K562 (cell line): ENCODE measurements at regions not wholly inside any gene's neighbourhood (a gene's known extent, or its start where the extent isn't known, plus 50 kb on each side); places are given as distances from the start of the nearest gene placed in this dataset.

ENCODE experiments used
- ATAC-seq: fragments of 200-7000 bp; cut with Tn5 transposase; 3 replicates; pipeline ENCODE4 v1.9.1; 2020; ENCODE audit warnings: moderate library complexity
- BruUV-seq: library from RNA; stranded (reverse); fragments of 400-500 nt; replicated peaks from 2 replicates; lab custom pipeline; 2021; lab: Mats Ljungman, UMichigan
- CTCF ChIA-PET: fragments of 300-600 bp; formaldehyde crosslinking; extraction: SDS; loops from one replicate; lab custom pipeline; 2021; ENCODE audit warnings: low intra/inter-chr PET ratio; lab: Yijun Ruan, JAX
- POLR2A ChIA-PET: fragments of 300-600, 350-650 bp; sonication (Branson Sonifier 250); formaldehyde crosslinking; extraction: SDS; loops from one replicate; lab custom pipeline; 2021; ENCODE audit warnings: antibody characterized with exemption, inconsistent platforms; lab: Yijun Ruan, JAX
- DNase-seq, 4 experiments: peaks; one replicate each; pipeline versions ENCODE4 v3.0.0 to v3.0.0-alpha.2; 2011 to 2018; ENCODE audit warnings: low spot score in 3 of 4, mixed read lengths in 3 of 4; ENCODE audit errors: extremely low read depth in 1 of 4
- FAIRE-seq: peaks from 2 replicates; lab custom pipeline; 2011; peaks lifted over from hg19 to GRCh38; lab: Jason Lieb, UNC
- H2AFZ ChIP-seq: 2 replicates; pipeline ENCODE4 v1.6.0; 2011; ENCODE audit warnings: low read depth, low read length, control low read depth, inconsistent platforms
- H3K27ac ChIP-seq: fragments of 200-600 bp; 3 replicates; pipeline ENCODE4 v1.8.0; 2011; ENCODE audit warnings: low read depth, mild to moderate bottlenecking, control low read depth, inconsistent platforms, low read length, moderate library complexity, mixed read lengths; ENCODE audit errors: extremely low read depth
- H3K27me3 ChIP-seq, 2 experiments: fragments of 300-600 bp in 1 of 2; 2 replicates in 1 of 2; 3 replicates in 1 of 2; pipeline versions ENCODE4 v1.6.0 to v1.8.0; 2011; ENCODE audit warnings: inconsistent platforms in 2 of 2, low read length in 2 of 2, mild to moderate bottlenecking in 1 of 2, mixed read lengths in 1 of 2, moderate library complexity in 1 of 2; ENCODE audit not compliant: control insufficient read depth in 2 of 2, insufficient read depth in 2 of 2
- H3K36me3 ChIP-seq: fragments of 300-600 bp; 3 replicates; pipeline ENCODE4 v1.8.0; 2011; ENCODE audit warnings: mild to moderate bottlenecking, low read length, inconsistent platforms; ENCODE audit not compliant: control insufficient read depth, insufficient read depth
- H3K4me1 ChIP-seq, 2 experiments: fragments of 200-600 bp in 1 of 2; replicated peaks in 1 of 2; 2 replicates in 1 of 2; 3 replicates in 1 of 2; pipeline versions ENCODE4 v1.5.1 to v1.8.0; 2011; ENCODE audit warnings: inconsistent platforms in 2 of 2, low read length in 2 of 2, mild to moderate bottlenecking in 1 of 2, mixed read lengths in 1 of 2, moderate library complexity in 1 of 2; ENCODE audit not compliant: control insufficient read depth in 2 of 2, insufficient read depth in 2 of 2
- H3K4me2 ChIP-seq: 2 replicates; pipeline ENCODE4 v1.6.1; 2011; ENCODE audit warnings: low read length, control low read depth, inconsistent platforms, mixed read lengths; ENCODE audit not compliant: insufficient read depth
- H3K4me3 ChIP-seq: fragments of 200-600 bp; sonication (generic), shearing (Covaris generic); 2 replicates; pipeline ENCODE4 v1.5.1; 2016; ENCODE audit warnings: control low read depth, inconsistent platforms
- H3K79me2 ChIP-seq: fragments of 200-600 bp; 3 replicates; pipeline ENCODE4 v1.8.0; 2011; ENCODE audit warnings: low read length, inconsistent platforms; ENCODE audit not compliant: control insufficient read depth, insufficient read depth
- H3K9ac ChIP-seq, 2 experiments: 2 replicates each; pipeline versions ENCODE4 v1.6.0 to v1.6.1; 2011; ENCODE audit warnings: low read depth in 2 of 2, low read length in 2 of 2, control low read depth in 1 of 2, inconsistent platforms in 1 of 2, mild to moderate bottlenecking in 1 of 2, mixed read lengths in 1 of 2; ENCODE audit not compliant: insufficient read depth in 1 of 2
- H3K9me1 ChIP-seq: one replicate; pipeline ENCODE4 v1.6.0; 2011; ENCODE audit warnings: inconsistent platforms, mild to moderate bottlenecking, low read length, moderate library complexity; ENCODE audit not compliant: control insufficient read depth, insufficient read depth
- H3K9me3 ChIP-seq: replicated peaks from 2 replicates; pipeline ENCODE4 v1.5.1; 2011; ENCODE audit warnings: low read depth, low read length, inconsistent platforms; ENCODE audit not compliant: control insufficient read depth, insufficient read depth
- H4K20me1 ChIP-seq: replicated peaks from 2 replicates; pipeline ENCODE4 v1.6.1; 2011; ENCODE audit warnings: low read length, inconsistent platforms, mixed read lengths; ENCODE audit not compliant: control insufficient read depth, insufficient read depth
- CREBBP ChIP-seq: IDR thresholded peaks from one replicate; pipeline ENCODE4 v1.6.1; 2012; ENCODE audit warnings: low read depth, mild to moderate bottlenecking, control low read depth, inconsistent platforms, low read length
- EP300 ChIP-seq: IDR thresholded peaks from 2 replicates; pipeline ENCODE4 v1.6.1; 2012; ENCODE audit warnings: low read length, improper control_type of control experiment
- ETS1 ChIP-seq: conservative IDR thresholded peaks from 2 replicates; pipeline ENCODE4 v1.6.1; 2011; ENCODE audit warnings: low read depth, mild to moderate bottlenecking, low read length; ENCODE audit not compliant: control insufficient read depth
- FOXA1 ChIP-seq: fragments of 450-650 bp; IDR thresholded peaks from 2 replicates; pipeline ENCODE4 v1.6.1; 2016; ENCODE audit warnings: mild to moderate bottlenecking, borderline replicate concordance
- KLF16 ChIP-seq: IDR thresholded peaks from 2 replicates; pipeline ENCODE4 v1.6.1; 2016; ENCODE audit warnings: antibody characterized with exemption
- MXD1 ChIP-seq: fragments of 250-450 bp; sonication (Bioruptor Pico); IDR thresholded peaks from 2 replicates; pipeline ENCODE4 v1.8.0; 2021; ENCODE audit warnings: borderline replicate concordance, mild to moderate bottlenecking, moderate library complexity; ENCODE audit not compliant: poor library complexity, severe bottlenecking
- MYC ChIP-seq, 2 experiments: fragments of 250-450 bp in 1 of 2; sonication (Bioruptor Pico) in 1 of 2; IDR thresholded peaks; 2 replicates each; pipeline versions ENCODE4 v1.5.1 to v1.6.1; 2012 to 2021; ENCODE audit warnings: low read depth in 2 of 2, borderline replicate concordance in 1 of 2, improper control_type of control experiment in 1 of 2, low read length in 1 of 2, mild to moderate bottlenecking in 1 of 2, moderate library complexity in 1 of 2
- NR1H2 ChIP-seq: sonication (generic); formaldehyde crosslinking; IDR thresholded peaks from 2 replicates; pipeline ENCODE4 v1.4.0; 2020; ENCODE audit warnings: mild to moderate bottlenecking, missing genetic modification reagents
- RBM15 ChIP-seq: fragments of 200-400 bp; formaldehyde crosslinking; IDR thresholded peaks from 2 replicates; pipeline ENCODE4 v1.6.1; 2018; ENCODE audit warnings: mild to moderate bottlenecking, low read length, moderate library complexity; ENCODE audit not compliant: insufficient read depth
- TAF9B ChIP-seq: fragments of 450-650 bp; IDR thresholded peaks from 2 replicates; pipeline ENCODE4 v1.6.1; 2018; ENCODE audit warnings: mild to moderate bottlenecking; ENCODE audit not compliant: partially characterized antibody
- U2AF2 ChIP-seq: fragments of 200-400 bp; formaldehyde crosslinking; optimal IDR thresholded peaks from 2 replicates; pipeline ENCODE3; 2017; ENCODE audit warnings: low read depth, mild to moderate bottlenecking, low read length
- XRCC4 ChIP-seq: IDR thresholded peaks from one replicate; pipeline ENCODE4 v1.6.1; 2011; ENCODE audit not compliant: insufficient read depth, insufficient read length; ENCODE audit errors: extremely low read depth
- ZBTB2 ChIP-seq: fragments of 450-650 bp; IDR thresholded peaks from 2 replicates; pipeline ENCODE4 v1.6.1; 2016; ENCODE audit warnings: antibody characterized with exemption
- ZNF3 ChIP-seq: fragments of 250-450 bp; sonication (Bioruptor Pico); IDR thresholded peaks from 2 replicates; pipeline ENCODE4 v1.5.0; 2021; ENCODE audit warnings: mild to moderate bottlenecking, moderate library complexity
- ZNF592 ChIP-seq: fragments of 450-650 bp; IDR thresholded peaks from 2 replicates; pipeline ENCODE4 v1.6.1; 2017; ENCODE audit warnings: antibody characterized with exemption, mild to moderate bottlenecking
- WGBS: fragments of 100-300 bp; shearing (Covaris generic); methylation state at CpG from one replicate; pipeline ENCODE4 v1.1.6; 2016; ENCODE audit warnings: low coverage, mixed read lengths; ENCODE audit not compliant: insufficient coverage; ENCODE audit errors: missing lambda C conversion rate; 5-methylcytosine and 5-hydroxymethylcytosine counted together
- in situ Hi-C: fragments of 300-500 bp; cut with MboI; formaldehyde crosslinking; loops from 4 replicates; pipeline ENCODE4 v1.15.0; 2018; ENCODE audit warnings: inconsistent platforms, mixed read lengths
- intact Hi-C: fragments of 100-400 bp; cut with micrococcal nuclease; formaldehyde crosslinking; loops from 2 replicates; pipeline ENCODE4 v1.14.2; 2022

- no peaks in the 10 kb centered on the region for H3K9me1 ChIP-seq
- no peaks in the 10 kb centered on the region for H3K4me1 ChIP-seq
- no TSS peak for BruUV-seq
- in situ Hi-C loops: loop anchor here (5.0 to 25.0 kb wide), 2 partner anchors 428 to 548 kb away; no protein-coding TSS in a partner anchor
- no peak for FAIRE-seq
- no peaks in the 10 kb centered on the region for H3K9me3 ChIP-seq
- 0% methylated on average over 1 of the region's 1 CpG for WGBS
- ChIA-PET POLR2A (no interaction called here), CTCF (no interaction called here)
- H2AFZ ChIP-seq: no peak overlapping the region
- no peak overlapping the region for H3K9ac ChIP-seq
- no peaks in the 10 kb centered on the region for H3K79me2 ChIP-seq
- no peak overlapping the region for H3K4me3 ChIP-seq
- no peak overlapping the region for H3K4me2 ChIP-seq
- no peak for DNase-seq
- intact Hi-C loops: loop anchor here (5.0 to 10.0 kb wide), 3 partner anchors 393 to 640 kb away; no protein-coding TSS in a partner anchor
- H3K36me3 ChIP-seq: no peaks in the 10 kb centered on the region
- H4K20me1 ChIP-seq: no peaks in the 10 kb centered on the region
- H3K27me3 ChIP-seq: no peaks in the 10 kb centered on the region; a peak in 1 of 5 replicates
- H3K27ac ChIP-seq: no peak overlapping the region
- ATAC-seq: no peak
- no peak for TF ChIP-seq KLF16
- no peak for TF ChIP-seq FOXA1
- no peak for TF ChIP-seq ZNF592
- no peak for TF ChIP-seq EP300
- no peak for TF ChIP-seq NR1H2
- no peak for TF ChIP-seq MXD1
- no peak for TF ChIP-seq XRCC4
- TF ChIP-seq ZNF3: no peak
- TF ChIP-seq ETS1: no peak
- TF ChIP-seq U2AF2: no peak
- no peak for TF ChIP-seq TAF9B
- TF ChIP-seq ZBTB2: no peak
- TF ChIP-seq MYC (IDR thresholded peaks at IDR 0.05; ENCODE audit: low read depth, low read length): no peak
- no peak for TF ChIP-seq MYC (CRISPR knock-in tag; IDR thresholded peaks at IDR 0.05; ENCODE audit: borderline replicate concordance, low read depth)
- no peak for TF ChIP-seq RBM15
- TF ChIP-seq CREBBP: no peak
Observed at GRCh38 chr7:12064586-12065127, 146.4 kb upstream of the TMEM106B start.
